GM19463 (cell line): ENCODE measurements at regions not wholly inside any gene's neighbourhood (a gene's known extent, or its start where the extent isn't known, plus 50 kb on each side); places are given as distances from the start of the nearest gene placed in this dataset.
A peak's percentile ranks its signal among the peaks of the same experiment; 100 is the strongest.
"Not testable (repeated sequence)": the region's sequence is repeated elsewhere in the genome, so short reads cannot be mapped to it uniquely, and the experiment has no call there.

ENCODE experiments used
- ATAC-seq: cut with Tn5 transposase; IDR thresholded peaks from one replicate; pipeline ENCODE4 v1.9.1; 2021; ENCODE audit warnings: mild to moderate bottlenecking, moderate library complexity; ENCODE audit not compliant: unreplicated experiment

DNA sequence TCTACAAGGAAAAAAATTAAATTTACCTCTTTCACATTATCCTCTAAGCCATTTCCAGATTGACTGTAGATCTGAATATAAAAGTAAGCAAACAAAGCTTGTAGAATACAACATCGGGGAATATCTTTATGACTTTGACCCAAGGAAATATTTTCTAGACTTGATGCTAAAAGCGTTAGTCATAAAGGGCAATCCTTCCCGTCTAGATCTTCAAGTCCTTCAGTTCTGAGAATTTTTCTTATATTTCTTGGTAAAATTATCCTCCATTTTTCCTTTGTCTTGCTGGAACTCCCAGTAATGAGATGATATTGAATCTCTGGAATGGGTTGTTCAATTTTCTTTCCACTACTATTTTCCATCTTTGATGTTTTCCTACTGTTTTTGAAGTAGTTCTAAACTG is 77.8 kb upstream of the ZNF184 start:
- no peak for ATAC-seq

DNA sequence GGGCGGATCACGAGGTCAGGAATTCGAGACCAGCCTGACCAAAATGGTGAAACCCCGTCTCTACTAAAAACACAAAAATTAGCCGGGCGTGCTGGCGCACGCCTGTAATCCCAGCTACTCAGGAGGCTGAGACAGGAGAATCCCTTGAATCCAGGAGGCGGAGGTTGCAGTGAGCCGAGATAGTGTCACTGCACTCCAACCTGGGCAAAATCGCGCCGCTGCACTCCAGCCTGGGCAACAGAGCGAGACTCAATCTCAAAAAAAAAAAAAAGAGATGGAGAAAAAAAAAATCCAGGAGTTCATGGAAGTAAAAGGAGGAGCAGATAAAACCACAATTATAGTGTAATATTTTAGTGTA is 76.3 kb upstream of the ZNF184 start:
- ATAC-seq = not testable (repeated sequence)

DNA sequence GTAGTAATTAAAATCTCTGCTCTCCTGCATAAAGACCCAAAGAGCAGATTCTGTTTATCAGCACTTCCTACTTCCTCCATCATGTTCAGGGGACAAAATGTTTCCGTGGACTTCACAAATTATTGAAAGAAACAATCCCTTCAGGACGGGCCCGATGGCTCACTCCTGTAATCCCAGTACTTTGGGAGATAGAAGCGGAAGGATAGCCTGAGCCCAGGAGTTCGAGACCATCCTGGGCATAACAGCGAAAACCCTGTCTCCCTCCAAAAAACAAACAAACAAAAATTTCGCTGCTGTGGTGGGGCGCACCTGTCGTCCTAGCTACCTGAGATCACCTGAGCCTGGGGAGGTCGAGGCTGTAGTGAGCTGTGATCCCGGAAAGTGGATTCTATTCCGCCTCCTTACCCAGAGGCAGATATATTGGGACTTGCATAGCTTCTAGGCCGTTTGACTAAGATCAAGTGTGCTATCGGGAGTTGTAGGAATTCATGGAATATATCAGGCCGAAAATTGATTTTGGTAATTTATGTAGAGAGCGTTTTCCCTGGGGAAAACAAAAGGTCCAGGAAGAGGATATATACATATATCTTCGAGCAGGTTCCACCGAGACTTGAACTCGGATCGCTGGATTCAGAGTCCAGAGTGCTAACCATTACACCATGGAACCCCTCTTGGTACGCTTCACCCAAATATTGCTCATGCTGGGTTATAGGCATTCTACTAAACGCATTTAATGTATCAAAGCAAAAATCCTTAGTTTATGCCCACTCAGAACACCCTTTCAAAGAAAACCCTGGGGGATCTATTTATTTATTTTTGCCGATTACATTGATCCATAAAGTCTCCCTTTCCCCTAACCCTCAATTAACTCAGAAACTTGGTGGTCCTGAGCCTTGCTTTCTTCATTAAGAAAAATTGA is 74.5 kb upstream of the ZNF184 start:
- no peak for ATAC-seq

DNA sequence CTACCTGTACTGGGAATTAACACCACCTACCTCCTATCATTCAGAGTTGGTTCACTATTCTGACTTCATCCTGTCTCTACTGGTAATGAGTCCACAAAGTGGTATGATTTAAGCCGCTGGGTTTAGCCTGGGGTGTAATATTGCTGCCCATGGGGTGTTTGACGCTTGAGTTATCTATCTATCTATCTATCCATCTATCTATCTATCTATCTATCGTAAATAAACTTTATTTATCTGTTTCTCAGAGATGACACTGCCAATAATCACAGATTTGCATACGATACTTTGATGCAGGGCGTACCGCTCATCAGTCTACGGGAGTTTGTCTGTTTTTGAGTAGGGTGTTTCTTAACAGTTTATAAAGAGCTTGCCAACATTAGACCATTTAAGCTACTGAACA is 73.6 kb upstream of the ZNF184 start:
- ATAC-seq = no peak

DNA sequence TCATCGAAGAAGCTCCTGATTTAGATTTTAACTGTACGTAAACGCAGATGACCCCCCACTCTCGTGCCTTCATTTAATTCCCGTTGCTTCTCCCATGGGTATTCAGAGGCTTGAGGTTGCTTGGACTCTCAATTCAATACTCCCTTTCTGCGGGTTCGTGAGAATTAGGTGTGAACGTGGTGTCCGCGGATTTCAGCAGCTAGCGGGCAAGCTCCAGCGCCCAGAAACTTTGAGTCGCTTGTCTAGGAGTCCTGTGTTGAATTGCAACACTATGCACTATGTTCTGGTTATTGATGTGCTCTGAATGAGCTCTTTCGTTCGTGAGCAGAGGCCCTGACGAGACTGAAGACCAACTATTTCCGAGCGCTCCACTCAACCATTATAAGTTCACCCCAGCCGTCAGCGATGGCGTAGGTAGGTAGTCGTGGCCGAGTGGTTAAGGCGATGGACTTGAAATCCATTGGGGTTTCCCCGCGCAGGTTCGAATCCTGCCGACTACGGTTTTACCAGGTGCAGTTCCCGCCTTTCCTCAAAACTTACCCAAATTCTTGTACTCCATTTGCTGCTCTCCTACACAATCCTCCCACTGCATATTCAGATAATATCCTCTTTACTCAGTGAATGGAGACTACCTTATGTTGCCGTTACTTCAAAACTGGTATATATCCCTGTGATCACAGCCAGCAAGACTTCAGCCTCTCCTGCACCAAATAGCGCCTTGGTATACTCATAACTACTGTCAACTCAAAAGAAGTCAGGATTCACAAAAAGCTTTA is 72.6 kb upstream of the ZNF184 start:
- peak; percentile 60 for ATAC-seq

DNA sequence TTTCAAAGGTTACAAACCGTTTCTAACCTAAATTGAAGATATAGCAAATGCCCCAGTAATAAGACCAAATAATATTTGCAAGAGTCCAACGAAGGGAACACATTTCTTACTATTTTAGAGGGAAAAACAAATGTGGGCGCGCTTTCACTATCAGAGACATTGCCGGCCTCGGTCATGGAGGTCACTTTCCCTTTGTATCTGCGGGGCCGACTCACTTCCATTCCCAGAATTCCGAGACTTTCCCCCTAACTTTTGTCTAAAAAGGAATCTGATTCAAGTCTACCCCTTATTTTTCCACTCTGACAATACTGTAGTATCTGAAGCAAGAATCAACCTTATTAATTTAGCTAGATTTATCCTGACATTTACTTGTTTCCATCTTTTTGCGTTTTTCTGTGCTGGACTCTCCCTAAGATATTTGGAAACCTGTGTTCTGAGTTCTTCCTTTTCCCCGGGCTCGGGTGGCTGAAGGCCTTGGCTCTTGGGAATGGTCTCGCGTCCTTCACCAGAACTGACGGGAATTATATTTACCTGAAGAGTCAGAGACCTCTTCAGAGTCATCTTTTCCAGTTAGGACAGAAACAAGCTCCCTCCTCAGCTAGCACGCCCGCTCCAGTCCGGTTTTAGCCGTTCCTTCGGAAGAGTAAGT is 71.8 kb upstream of the ZNF184 start:
- no peak for ATAC-seq

DNA sequence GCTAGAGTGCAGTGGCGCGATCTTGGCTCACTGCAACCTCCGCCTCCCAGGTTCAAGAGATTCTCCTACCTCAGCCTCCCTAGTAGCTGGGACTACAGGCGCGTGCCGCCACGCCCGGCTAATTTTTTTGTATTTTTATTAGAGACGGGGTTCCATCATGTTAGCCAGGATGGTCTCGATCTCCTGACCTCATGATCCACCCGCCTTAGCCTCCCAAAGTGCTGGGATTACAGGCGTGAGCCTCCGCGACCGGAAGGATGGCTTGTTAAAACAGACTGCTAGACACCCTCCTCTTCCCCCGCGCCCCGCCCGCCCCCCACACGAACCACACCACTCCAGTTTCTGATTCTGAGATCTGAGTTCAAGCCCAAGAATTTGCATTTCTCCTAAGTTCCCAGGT is 71.2 kb upstream of the ZNF184 start:
- ATAC-seq = not testable (repeated sequence)

DNA sequence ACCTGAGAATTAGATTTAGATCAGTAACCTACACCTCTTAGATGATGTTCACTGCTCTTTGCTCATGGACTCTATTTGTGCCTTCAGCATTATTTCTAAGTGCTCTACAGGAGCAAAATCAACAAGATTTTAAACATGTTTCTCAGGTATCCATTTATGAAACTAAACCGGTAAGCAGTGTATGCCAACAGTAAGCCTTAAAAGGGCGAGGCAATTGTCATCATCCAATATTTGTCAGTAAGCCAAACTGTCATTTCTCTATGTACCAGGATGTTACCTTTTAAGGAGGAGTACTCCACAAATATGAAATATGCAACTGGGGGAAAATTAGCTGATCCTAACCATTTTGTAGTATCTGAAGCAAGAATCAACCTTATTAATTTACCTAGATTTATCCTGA is 69.6 kb upstream of the ZNF184 start:
- no peak for ATAC-seq

DNA sequence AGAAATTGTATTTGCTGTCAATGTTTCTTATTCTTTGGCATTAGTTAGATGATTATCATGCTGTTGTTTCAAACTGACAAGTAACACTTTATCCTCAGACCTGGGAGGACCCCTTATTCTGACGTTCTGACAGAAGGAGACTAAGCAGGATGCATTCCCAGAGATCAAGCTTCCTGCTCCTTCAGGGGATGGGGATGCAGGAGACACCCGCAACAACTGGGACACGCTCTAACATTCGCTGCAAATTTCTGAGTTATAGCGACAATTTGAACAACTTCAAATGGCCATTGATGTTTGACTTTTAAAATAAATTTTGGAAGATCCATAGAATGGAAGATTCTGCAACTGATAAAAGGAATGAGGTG is 69.0 kb upstream of the ZNF184 start:
- no peak for ATAC-seq

DNA sequence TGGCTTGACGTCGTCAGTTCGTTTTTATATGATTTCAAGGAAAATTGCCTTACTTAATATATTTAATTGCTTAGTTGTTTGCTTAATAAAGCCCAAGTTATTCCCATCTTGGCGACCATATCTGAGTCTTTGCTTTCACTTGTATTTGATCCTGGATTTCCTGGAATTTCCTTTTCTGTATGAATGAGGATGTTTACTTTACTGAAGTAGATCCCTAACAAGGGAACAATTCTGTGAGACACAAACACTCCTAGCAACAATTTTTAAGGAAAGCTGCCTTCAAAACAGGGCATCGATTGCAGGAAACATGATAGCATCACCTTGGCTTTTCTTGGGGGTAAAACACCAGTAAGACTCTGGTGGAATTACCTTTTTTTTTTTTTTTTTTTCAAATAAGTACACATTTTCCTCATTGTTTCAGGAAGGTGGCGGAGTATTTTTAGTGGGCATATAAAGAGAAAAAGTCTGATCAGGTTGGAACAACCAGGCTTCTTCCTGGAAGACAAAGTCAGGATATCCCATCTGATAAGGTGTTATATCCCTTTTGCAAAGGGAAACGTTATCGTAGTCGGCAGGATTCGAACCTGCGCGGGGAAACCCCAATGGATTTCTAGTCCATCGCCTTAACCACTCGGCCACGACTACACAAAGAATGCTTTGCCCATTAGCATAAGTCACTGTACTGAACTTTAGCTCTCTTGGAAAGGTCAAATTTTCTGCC is 68.5 kb upstream of the ZNF184 start:
- no peak for ATAC-seq

DNA sequence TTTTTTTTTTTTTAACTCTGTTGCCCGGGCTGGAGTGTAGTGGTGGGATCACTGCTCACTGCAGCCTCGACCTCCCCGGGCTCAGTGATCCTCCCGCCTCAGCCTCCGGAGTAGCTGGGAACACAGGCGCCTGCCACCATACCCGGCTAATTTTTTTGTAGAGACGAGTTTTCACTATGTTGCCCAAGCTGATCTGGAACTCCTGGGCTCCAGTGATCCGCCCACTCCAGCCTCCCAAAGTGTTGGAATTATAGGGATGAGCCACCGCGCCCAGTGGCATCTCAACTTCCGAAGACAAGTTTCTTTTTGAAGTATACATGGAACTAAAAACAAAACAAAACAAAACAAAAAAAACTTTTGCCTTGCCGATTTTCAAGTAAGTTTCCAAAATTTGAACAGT is 66.6 kb upstream of the ZNF184 start:
- no peak for ATAC-seq

DNA sequence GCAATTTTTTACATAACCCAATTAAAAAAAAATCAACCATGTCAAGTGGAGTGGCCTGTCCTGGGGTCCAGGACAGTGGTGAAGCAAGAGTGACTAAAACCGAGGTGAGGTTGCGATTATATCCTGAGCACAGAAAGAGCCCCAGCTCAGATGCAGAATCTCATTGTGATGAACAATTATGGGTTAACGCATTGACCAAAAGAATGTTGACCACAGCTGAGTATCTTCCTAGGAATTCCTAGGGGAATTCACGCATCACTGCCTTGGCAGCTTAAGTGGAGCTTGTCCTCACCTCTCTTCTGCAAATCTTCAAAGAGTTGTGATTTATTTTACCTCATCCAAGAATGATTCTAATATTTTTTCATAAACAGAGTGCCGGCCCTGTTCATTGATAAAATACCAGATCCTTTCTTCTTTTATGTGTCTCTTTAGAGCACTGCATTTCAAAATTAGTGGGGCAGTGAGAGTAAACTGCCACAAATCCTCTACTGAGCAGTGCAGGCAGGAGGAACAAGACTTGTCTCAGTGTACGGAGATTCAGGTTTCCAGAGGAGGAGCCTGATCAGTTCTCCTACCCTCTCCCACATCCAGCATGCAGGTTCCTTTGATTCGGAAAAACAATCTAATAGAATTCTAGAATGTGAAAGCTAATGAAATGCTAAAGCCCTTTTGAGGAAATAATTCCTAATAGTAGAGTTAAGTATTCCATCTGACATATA is 60.1 kb upstream of the ZNF184 start:
- ATAC-seq = no peak

DNA sequence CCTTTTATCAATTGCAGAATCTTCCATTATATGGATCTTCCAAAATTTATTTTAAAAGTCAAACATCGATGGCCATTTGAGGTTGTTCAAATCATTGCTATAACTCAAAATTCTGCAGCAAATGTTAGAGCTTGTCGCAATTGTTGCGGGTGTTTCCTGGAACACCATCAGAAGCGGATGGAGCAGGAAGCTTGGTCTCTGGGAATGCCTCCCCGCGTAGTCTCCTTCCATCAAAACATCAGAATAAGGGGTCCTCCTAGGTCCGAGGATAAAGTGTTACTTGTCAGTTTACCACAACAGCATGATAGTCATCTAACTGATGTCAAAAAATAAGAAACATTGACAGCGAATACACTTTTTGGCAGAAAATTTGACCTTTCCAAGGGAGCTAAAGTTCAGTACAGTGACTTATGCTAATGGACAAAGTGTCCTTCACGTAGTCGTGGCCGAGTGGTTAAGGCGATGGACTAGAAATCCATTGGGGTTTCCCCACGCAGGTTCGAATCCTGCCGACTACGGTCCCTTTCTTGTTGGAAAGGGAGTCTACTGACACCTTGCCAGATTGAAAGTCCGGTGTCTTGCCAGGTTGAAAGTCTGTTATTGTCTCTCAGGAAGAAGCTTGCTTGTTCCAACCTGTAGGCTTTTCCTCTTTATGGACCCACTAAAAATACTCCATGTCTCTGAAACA is 59.0 kb upstream of the ZNF184 start:
- no peak for ATAC-seq

DNA sequence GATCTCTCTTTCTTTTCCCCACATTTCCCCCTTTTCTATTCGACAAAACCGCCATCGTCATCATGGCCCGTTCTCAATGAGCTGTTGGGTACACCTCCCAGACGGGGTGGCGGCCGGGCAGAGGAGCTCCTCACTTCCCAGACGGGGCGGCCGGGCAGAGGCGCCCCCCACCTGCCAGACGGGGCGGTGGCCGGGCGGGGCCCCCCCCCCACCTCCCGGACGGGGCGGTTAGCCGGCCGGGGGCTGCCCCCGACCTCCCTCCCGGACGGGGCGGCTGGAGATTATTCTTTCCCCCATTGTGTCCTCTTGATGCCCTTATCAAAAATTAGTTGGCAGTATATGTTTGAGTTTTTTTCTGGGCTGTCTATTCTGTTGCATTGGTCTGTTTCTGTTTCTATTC is 56.9 kb upstream of the ZNF184 start:
- not testable (repeated sequence) for ATAC-seq

DNA sequence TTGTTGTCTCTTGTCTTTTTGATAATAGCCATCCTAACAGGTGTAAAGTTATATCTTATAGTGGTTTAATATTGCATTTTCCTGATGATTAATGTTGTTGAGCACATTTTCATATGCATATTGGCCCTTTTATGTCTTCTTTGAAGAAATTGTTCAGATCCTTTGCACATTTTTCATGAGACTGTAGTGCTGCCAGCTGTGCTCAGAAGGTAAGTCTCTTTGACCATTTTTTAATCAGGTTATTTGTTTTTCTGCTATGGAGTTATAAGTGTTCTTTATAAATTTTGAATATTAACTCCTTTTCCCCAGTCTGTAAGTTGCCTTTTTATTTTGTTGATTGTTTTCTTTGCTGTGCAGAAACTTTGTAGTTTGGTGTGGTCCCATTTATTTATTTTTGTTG is 55.8 kb upstream of the ZNF184 start:
- no peak for ATAC-seq
